ENCODE measurements at regions not wholly inside any gene's neighbourhood (a gene's known extent, or its start where the extent isn't known, plus 50 kb on each side); places are given as distances from the start of the nearest gene placed in this dataset.

DNA sequence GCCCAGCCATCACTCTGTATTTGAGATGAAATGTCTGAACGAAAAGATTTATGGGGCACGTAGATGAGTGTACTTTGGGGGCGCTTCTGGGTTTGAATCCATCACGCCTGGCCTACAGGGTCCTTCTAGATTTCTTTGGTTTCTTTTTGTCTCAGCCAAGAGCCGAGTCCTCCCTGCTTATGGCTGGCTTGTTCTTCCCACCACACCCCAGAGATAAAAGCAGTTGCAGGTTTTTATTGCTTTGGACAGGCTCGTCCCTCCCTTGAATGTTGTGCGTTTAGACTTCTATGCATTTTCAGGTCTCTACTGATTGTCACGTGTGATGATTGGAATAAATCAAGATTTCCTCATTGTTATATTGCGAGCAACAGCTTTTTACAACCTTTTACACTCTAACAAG, 104.8 kb upstream of the CHRNA7 start:
- DNase-seq, result no peak

DNA sequence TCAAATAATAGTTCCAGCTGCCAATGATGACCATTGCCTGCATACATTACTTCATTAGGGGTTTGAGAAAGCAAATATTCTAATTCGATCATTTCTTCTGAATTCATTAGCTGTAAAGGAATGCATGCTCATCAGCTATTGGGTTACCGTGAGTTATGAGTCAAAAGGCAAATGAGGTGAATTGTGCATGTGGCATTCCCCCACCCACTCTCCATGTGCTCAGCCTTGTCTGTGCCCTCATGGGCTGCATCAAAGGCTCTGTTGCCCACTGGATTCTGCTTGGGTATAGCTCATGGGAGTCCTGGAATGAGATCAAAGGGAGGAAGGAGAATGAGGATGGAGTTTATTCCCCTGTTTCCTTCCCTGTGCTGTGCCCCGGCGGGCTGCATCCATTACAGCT, 99.3 kb upstream of the CHRNA7 start:
- no peak for DNase-seq

DNA sequence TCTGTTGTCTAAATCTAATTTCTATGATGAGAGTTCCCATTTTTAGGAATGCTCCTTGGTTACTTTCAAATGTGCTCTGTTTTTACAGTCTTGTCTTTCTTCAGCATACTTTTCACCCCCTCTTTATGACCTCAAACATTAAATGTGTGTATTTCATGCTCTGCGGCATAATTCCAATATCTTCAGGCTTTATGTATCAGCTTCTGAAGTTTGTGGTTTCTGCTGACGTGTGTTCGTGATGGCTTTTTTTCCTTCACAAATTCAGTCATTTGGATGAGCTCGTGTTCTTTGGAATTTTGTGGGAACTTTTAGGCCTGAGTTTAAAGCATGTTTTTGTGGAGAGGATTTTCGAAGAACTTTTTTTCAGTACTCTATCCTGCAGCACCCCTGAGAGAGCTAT, 97.7 kb upstream of the CHRNA7 start:
- no peak for DNase-seq

DNA sequence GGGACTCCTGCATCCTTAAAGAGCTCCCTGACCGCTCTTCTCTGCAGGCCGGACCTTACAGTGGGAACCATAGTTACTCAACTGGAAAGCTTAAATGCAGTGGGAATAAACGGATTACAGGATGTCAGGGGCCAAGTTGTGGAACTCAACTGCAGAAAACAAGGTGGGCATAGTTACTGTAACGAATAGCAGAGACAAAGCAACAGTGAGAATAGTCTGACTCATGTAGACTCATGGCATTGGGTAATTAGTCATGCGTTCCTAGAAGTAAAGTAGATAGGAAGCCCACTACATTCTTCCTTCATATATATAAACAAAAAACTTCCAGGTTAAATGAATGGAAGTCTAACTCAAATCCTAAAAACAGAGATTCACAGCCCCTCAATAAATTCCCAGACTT, 95.5 kb upstream of the CHRNA7 start:
- DNase-seq, result no peak

- no peak for DNase-seq
Observed at GRCh38 chr15:31953478-31953877, 76.8 kb upstream of the CHRNA7 start.

DNA sequence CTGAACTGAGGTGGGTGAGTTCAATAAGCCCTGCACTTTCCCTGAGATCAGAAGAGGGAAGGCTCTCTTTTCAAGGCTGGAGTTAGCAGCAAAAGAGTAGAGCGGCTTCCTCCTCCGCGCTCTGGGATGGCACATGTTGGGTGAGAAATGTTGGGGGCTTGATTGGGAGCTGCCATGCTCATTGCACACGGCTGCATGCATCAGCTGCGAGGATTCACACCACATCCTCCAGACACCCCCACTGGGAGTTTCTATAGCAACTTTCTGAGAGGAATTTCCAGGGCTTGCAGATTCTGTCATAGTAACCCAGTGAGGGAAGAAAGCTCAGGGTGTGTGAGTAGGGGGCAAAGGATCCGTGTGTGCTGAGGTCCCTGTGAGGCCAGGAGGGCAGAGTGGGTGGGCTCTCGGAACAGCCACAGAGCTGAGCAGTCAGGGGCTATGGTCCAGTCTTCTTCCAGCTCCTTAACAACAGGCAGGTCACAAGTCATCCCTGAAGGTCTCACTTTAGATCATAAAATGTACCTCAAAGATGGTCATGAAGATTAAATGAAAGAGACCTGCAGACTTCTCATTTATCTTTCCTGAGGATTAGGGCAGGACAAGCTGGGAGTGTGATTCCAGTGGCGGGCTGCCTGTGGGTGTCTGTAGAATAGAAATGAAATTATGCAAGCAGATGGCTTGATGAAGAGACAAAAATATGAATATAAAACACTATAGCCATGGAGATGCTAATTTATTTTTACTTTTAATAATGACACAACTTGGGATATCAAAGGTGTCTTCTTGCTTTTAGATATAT, 75.7 kb upstream of the CHRNA7 start:
- DNase-seq, result no peak

DNA sequence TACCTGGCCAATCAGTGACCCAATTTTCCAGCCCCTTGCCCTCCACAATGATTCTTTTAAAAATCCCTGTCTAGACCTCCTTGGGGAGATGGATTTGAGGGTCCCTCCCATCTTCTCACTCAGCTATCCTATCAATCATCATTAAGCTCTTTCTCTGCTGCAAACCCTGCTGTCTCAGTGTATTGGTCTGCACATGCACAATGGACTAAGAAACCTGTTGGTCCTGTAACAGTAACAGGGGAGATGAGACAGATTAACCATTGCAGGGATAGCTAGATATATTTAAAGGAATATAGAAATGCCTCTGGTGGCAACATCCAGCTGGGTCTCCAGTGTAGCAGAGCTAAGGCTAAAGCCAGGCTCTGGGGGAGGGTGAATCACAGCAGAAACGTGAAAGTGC, 74.6 kb upstream of the CHRNA7 start:
- no peak for DNase-seq

GRCh38 chr15:31957581-31957980, 72.7 kb upstream of the CHRNA7 start:
- DNase-seq, result no peak

DNA sequence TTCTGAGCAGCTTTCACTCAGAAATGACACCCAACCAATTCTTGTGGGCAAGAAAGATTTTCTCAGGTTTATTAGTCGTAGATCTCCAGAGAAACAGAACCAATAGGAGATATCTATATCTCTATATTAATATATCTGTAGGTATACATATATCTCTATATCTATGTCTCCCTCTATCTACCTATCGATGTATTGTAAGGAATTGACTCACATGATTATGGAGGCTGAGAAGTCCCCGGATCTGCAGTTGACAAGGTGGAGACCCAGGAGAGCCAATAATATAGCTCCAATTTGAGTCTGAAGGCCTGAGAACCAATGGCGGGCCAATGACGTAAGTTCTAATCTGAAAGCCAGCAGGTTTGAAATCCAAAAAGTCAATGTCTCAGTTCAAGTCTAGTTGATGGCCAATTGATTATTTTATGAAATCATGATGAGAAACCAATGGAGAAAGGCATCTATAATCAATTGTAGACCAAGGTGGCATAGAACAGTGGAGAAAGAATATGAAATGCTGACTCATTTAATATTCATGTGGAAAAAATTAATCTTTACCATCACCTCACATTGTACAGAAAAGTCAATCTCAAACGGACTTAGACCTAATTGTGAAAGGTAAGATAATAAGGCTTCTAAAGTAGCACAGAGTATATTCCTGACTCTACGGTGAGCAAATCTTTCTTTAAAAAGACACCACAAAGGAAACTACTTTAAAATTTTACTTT, 65.6 kb upstream of the CHRNA7 start:
- DNase-seq, result no peak

GRCh38 chr15:31970007-31970406, 60.3 kb upstream of the CHRNA7 start:
- no peak for DNase-seq

DNA sequence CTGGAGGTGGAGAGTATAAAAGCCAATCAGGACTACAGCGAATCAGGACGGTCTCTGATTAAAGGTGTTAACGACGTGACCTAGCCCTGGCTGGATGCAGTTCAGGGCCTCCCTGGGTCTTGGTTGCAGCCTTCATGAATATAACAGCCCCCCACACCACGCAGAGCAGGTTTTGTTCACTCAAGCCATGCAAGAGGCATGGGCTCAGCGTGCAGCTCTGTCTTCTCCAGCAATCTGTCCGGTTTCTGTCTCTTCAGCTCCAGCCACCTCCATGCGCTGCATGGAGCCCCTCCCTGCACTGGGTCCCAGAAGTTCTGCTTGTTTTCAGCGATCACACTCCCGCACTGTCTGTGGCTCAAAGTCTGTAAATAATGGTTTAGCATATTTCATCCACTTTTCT, 57.1 kb upstream of the CHRNA7 start:
- DNase-seq, result no peak

GRCh38 chr15:31974154-31974794, 56.0 kb upstream of the CHRNA7 start:
- DNase-seq, result no peak

DNA sequence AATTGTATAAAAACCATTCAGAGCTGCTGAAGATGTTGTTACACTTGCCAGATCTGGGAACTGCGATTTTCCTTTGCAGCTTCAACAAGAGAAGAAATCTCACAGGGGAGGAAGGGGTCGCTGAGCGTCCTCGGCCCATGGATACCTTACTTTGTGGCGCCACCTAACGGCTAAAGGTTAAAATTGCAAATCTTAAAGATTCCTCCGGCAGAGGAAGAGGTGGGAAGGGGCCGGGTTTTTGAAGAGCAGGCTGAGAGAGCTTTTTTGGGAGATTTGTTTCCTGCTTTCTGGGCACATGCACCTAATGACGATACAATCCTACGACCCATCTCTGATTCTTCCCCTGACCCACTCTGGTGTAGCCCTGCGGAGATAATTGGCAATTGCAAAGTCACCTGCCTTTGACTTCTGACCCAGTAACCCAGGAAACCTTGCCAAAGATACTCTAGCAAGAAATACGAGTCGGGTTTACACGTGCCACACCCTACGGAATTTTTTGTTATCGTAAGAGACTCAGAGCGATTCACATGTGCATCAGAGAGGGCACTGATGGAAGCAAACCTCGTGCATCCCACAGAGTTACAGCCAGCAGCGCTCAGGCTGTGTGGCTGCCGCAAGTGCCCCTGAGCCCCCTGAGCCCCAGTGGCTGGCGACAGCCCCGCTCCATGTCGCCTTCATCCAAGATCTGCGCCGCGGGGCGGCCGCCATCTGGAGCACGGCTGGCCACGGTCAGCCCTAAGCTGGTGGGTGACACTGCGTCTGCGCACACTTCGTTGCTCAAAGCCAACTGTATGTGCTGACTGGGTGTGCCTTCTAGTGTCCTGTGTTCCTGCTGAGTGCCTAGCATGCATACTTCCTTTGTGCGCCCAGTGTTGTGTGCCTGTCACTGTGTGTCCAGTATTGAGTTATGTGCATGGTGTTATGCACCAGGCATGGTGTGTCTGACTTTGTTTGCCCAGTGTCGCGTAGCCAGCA, 55.2 kb upstream of the CHRNA7 start:
- no peak for DNase-seq

GRCh38 chr15:31975830-31976229, 54.5 kb upstream of the CHRNA7 start:
- DNase-seq, result no peak

DNA sequence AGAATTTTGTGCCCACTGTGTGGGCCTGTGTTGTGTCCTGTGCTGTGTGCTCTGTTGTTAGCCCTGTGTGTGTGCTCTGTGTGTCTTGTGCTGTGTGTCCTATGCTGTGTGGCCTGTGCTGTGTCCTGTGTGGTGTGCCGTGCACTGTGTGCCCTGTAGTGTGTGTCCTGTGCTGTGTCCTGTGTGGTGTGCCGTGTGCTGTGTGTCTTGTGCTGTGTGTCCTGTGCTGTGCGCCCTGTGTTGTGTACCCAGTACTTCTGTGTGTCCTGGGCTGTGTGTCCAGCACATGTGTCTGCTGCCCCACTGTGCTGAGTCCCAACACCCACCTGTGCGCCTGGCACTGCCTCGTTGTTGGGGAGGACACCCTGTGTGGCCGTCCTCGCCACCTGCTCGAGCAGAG, 53.2 kb upstream of the CHRNA7 start:
- DNase-seq, result no peak

GRCh38 chr15:31977812-31978661, 52.3 kb upstream of the CHRNA7 start:
- no peak for DNase-seq

All from NCI-H2029 (cell line).